KMS-11 (cell line): ENCODE measurements at regions not wholly inside any gene's neighbourhood (a gene's known extent, or its start where the extent isn't known, plus 50 kb on each side); places are given as distances from the start of the nearest gene placed in this dataset.

Source experiments
- H2AFZ ChIP-seq: fragments of 200-600 bp; sonication (generic); 2 replicates; pipeline ENCODE4 v1.6.1; 2016; ENCODE audit warnings: antibody characterized with exemption, mixed run types, low read depth
- H3K27ac ChIP-seq: fragments of 200-600 bp; sonication (generic); 2 replicates; pipeline ENCODE4 v1.6.1; 2016; ENCODE audit warnings: mild to moderate bottlenecking, mixed run types
- H3K27me3 ChIP-seq: fragments of 200-600 bp; sonication (generic); 2 replicates; pipeline ENCODE4 v1.6.1; 2017; ENCODE audit warnings: mild to moderate bottlenecking, low read depth, mixed run types, moderate library complexity; ENCODE audit not compliant: insufficient read depth
- H3K36me3 ChIP-seq: fragments of 200-600 bp; sonication (generic); 2 replicates; pipeline ENCODE4 v1.6.1; 2017; ENCODE audit warnings: mild to moderate bottlenecking, mixed run types; ENCODE audit not compliant: insufficient read depth
- H3K4me1 ChIP-seq: fragments of 200-600 bp; sonication (generic); 2 replicates; pipeline ENCODE4 v1.6.1; 2016; ENCODE audit warnings: mild to moderate bottlenecking, low read depth, mixed run types; ENCODE audit not compliant: poor library complexity, severe bottlenecking
- H3K4me2 ChIP-seq: fragments of 200-600 bp; sonication (generic); 2 replicates; pipeline ENCODE4 v1.7.0; 2016; ENCODE audit warnings: mild to moderate bottlenecking, mixed run types
- H3K4me3 ChIP-seq: fragments of 200-600 bp; sonication (generic); IDR thresholded peaks from 2 replicates; pipeline ENCODE4 v1.6.1; 2017; ENCODE audit warnings: low read depth, low read length, mixed read lengths; ENCODE audit not compliant: insufficient read depth
- H3K79me2 ChIP-seq: fragments of 200-600 bp; sonication (generic); 2 replicates; pipeline ENCODE4 v1.6.1; 2016; ENCODE audit warnings: low read depth, mixed run types; ENCODE audit not compliant: insufficient read depth
- H3K9ac ChIP-seq: fragments of 200-600 bp; sonication (generic); 2 replicates; pipeline ENCODE4 v1.6.1; 2016; ENCODE audit warnings: mild to moderate bottlenecking, mixed run types
- H4K20me1 ChIP-seq: fragments of 200-600 bp; sonication (generic); 2 replicates; pipeline ENCODE4 v1.6.1; 2016; ENCODE audit warnings: mild to moderate bottlenecking, mixed run types; ENCODE audit not compliant: insufficient read depth
- CTCF ChIP-seq: fragments of 200-600 bp; sonication (generic); conservative IDR thresholded peaks from 2 replicates; pipeline ENCODE4 v1.6.1; 2017; ENCODE audit warnings: low read depth, mild to moderate bottlenecking, antibody characterized with exemption, low read length, moderate library complexity, mixed read lengths

- TF ChIP-seq CTCF = no peak
- Histone ChIP-seq H3K4me2 (no peak overlapping the region), H3K4me3 (no peak overlapping the region), H2AFZ (no peak overlapping the region), H4K20me1 (no peaks in the 10 kb centered on the region), H3K27ac (no peak overlapping the region), H3K79me2 (no peaks in the 10 kb centered on the region), H3K4me1 (no peaks in the 10 kb centered on the region), H3K36me3 (no peaks in the 10 kb centered on the region), H3K9ac (no peak overlapping the region), H3K27me3 (no peaks in the 10 kb centered on the region)
Measured at GRCh38 chr12:22855456-22855855, 230.5 kb downstream of the ETNK1 start.

- Histone ChIP-seq H2AFZ (no peak overlapping the region), H3K79me2 (no peaks in the 10 kb centered on the region), H3K27me3 (no peaks in the 10 kb centered on the region), H3K4me1 (no peaks in the 10 kb centered on the region), H3K27ac (no peak overlapping the region), H3K4me2 (no peak overlapping the region), H3K9ac (no peak overlapping the region), H3K4me3 (no peak overlapping the region), H3K36me3 (no peaks in the 10 kb centered on the region), H4K20me1 (no peaks in the 10 kb centered on the region)
- peak; percentile 65 for TF ChIP-seq CTCF
Measured at GRCh38 chr12:22856178-22856577, 231.2 kb downstream of the ETNK1 start.

GRCh38 chr12:22858849-22859570, 234.0 kb downstream of the ETNK1 start:
- Histone ChIP-seq H3K27me3 (no peaks in the 10 kb centered on the region), H3K4me1 (no peaks in the 10 kb centered on the region), H3K4me2 (no peak overlapping the region), H4K20me1 (no peaks in the 10 kb centered on the region), H3K27ac (no peak overlapping the region), H3K4me3 (no peak overlapping the region), H2AFZ (no peak overlapping the region), H3K9ac (no peak overlapping the region), H3K36me3 (no peaks in the 10 kb centered on the region), H3K79me2 (no peaks in the 10 kb centered on the region)
- TF ChIP-seq CTCF = no peak

DNA sequence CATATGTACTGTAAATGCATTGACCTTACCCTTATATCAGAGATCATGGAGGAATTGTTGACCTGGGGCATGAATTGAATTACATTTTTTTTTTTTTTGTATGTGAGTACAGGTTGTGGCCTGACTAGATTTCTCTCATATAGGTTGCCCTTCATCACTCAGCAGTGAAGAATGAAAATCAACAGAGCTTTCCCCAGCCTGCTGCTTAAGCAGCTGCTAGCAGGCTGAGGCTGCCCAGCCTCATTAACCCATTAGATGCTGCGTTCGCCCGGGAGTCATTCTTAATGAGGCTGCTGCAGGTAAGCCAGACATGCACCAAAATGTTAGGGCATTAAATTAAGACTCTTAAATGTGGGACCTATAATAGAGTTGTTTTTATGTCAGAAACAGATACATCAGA, 236.0 kb downstream of the ETNK1 start:
- H3K4me3 ChIP-seq = no peak overlapping the region
- H4K20me1 ChIP-seq = no peaks in the 10 kb centered on the region
- H3K4me2 ChIP-seq = no peak overlapping the region
- no peaks in the 10 kb centered on the region for H3K36me3 ChIP-seq
- H3K27ac ChIP-seq = no peak overlapping the region
- no peak for TF ChIP-seq CTCF
- no peaks in the 10 kb centered on the region for H3K27me3 ChIP-seq
- no peak overlapping the region for H3K9ac ChIP-seq
- H2AFZ ChIP-seq = no peak overlapping the region
- no peaks in the 10 kb centered on the region for H3K4me1 ChIP-seq
- no peaks in the 10 kb centered on the region for H3K79me2 ChIP-seq
